ENCODE measurements at regions not wholly inside any gene's neighbourhood (a gene's known extent, or its start where the extent isn't known, plus 50 kb on each side); places are given as distances from the start of the nearest gene placed in this dataset.

DNA sequence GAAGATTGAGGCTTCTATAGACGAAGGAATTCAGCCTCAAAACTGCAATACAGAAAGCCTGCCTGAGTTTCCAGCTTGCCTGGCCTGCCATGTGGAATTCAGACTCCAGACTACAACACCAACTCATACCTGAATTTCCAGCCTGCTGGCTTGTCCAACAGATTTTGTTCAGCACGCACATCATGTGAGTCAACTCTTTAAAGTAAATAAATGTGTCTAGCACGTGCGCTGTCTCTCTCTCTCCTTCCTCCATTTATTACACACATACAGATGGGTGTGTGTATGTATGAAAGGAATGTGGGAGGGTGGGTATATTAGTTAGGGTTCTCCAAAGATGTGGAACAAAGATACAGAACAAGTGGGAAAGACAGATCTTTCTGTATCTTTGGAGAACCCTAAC lies 82.4 kb upstream of the TAS2R1 start:
- H3K36me3 ChIP-seq (ENCODE audit: control insufficient read depth, insufficient read depth, low read length, severe bottlenecking) = no peaks in the 10 kb centered on the region
- H3K4me3 ChIP-seq (ENCODE audit: low read length) = no peak overlapping the region
- no peak overlapping the region for H3K9ac ChIP-seq (ENCODE audit: low read length)
- H3K9me3 ChIP-seq (ENCODE audit: control insufficient read depth, low read length) = no peaks in the 10 kb centered on the region
- H3K27me3 ChIP-seq (replicated peaks; ENCODE audit: control insufficient read depth, insufficient read depth, low read length) = peaks cover 19% of the 10 kb centered on the region
- peak; percentile 63 for DNase-seq (ENCODE audit: low read depth)
- H3K4me1 ChIP-seq (ENCODE audit: control insufficient read depth, insufficient read depth, low read length) = no peaks in the 10 kb centered on the region

DNA sequence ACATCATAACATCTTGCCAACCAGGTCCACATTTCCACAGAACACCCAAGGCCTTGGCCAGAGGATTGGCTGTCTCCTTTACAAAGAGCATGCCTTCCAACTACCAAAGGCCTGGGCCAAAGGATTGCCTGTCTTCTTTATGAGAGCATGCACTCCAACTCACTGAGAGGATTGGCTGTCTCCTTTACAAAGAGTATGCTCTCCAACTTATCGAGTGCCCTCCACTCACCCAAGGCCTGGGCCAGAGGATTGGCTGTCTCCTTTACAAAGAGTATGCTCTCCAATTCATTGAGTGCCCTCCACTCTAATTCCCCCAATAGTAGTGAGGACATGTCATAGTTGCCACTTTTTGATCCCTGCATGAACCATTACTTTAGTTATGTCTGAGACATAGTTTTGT lies 79.9 kb upstream of the TAS2R1 start:
- Histone ChIP-seq H3K36me3 (ENCODE audit: control insufficient read depth, insufficient read depth, low read length, severe bottlenecking) (no peaks in the 10 kb centered on the region), H3K9me3 (ENCODE audit: control insufficient read depth, low read length) (no peaks in the 10 kb centered on the region), H3K4me1 (ENCODE audit: control insufficient read depth, insufficient read depth, low read length) (no peaks in the 10 kb centered on the region), H3K9ac (ENCODE audit: low read length) (no peak overlapping the region), H3K4me3 (ENCODE audit: low read length) (no peak overlapping the region), H3K27me3 (replicated peaks; ENCODE audit: control insufficient read depth, insufficient read depth, low read length) (peaks cover 23% of the 10 kb centered on the region)
- no peak for DNase-seq (ENCODE audit: low read depth)

DNA sequence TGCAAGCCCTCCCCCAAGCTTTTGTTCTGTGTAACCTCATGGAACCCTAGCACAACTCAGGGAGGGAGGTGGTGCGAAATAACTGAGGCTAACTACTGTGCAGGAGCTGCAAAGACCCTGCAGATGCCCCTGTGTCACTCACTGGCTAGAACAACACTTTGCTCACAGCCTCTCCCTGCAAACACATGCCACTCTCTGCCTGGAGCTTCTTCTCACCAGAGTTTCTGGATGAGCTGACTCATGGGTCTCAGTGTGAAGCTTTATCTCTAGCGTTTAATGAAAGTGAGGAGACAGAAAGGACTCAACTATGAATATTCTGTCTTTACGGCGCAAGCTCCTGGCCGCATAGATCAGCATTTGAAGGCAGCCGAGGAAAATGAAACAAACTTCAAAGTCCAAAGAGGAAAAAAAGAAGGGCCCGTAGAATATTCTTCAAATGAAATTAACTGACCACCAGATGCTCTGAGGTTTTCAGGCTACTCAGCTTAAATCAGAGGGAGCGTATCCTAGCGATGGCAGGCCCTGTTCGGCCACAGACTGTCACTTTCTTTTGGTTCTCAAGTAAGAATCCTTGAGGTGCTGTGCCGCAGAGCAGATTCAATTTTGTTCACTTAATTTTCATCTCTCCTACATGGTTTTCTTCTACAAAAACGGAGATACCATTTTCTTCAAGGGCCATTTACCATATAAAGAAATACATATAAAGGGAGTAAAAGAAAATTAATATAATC lies 77.7 kb upstream of the TAS2R1 start:
- no peaks in the 10 kb centered on the region for H3K9me3 ChIP-seq (ENCODE audit: control insufficient read depth, low read length)
- no peak overlapping the region for H3K9ac ChIP-seq (ENCODE audit: low read length)
- H3K36me3 ChIP-seq (ENCODE audit: control insufficient read depth, insufficient read depth, low read length, severe bottlenecking) = no peaks in the 10 kb centered on the region
- H3K4me1 ChIP-seq (ENCODE audit: control insufficient read depth, insufficient read depth, low read length) = no peaks in the 10 kb centered on the region
- peaks cover 8% of the 10 kb centered on the region for H3K27me3 ChIP-seq (replicated peaks; ENCODE audit: control insufficient read depth, insufficient read depth, low read length)
- no peak for DNase-seq (ENCODE audit: low read depth)
- H3K4me3 ChIP-seq (ENCODE audit: low read length) = no peak overlapping the region

DNA sequence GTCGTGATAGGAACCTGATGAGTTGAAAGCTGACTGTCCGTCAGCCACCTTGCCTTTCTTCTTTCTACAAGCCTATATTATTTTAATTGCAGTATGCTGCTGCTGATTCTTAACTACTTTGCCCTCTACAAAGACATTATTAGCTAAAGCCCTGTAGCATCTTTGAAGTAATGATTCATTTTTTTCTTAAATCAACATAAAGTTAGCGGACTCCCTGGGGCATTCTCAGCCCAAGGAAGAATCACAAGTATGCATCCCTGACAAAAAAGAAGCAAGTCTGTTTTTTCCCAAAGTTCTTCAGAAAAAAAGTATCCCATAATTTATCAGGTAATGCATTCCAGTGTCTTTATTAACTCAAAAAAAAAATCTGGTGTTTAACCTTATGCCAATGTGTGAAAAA lies 69.5 kb upstream of the TAS2R1 start:
- DNase-seq (ENCODE audit: low read depth) = peak; percentile 51
- Histone ChIP-seq H3K4me3 (ENCODE audit: low read length) (no peak overlapping the region), H3K27me3 (replicated peaks; ENCODE audit: control insufficient read depth, insufficient read depth, low read length) (no peaks in the 10 kb centered on the region), H3K9me3 (ENCODE audit: control insufficient read depth, low read length) (no peaks in the 10 kb centered on the region), H3K36me3 (ENCODE audit: control insufficient read depth, insufficient read depth, low read length, severe bottlenecking) (no peaks in the 10 kb centered on the region), H3K4me1 (ENCODE audit: control insufficient read depth, insufficient read depth, low read length) (no peaks in the 10 kb centered on the region), H3K9ac (ENCODE audit: low read length) (no peak overlapping the region)

DNA sequence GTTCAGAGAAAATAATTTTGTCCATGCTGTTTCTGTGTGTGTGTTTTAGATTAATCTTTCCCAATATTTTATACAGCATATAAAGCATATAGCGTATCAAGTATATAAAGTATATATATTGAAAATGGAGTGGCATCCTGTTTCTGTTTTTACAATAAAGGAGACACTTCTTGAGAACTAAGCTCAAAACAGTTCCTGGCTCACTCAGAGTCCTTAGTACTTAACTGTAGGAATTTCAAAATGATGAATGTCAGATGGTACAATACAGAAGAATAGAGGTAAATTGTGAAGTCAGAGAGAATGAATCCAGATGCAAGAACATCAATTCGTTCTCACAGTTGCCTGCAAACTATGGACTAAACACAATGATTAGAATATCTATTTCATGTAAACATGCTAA lies 68.7 kb upstream of the TAS2R1 start:
- Histone ChIP-seq H3K4me3 (ENCODE audit: low read length) (no peak overlapping the region), H3K36me3 (ENCODE audit: control insufficient read depth, insufficient read depth, low read length, severe bottlenecking) (no peaks in the 10 kb centered on the region), H3K9me3 (ENCODE audit: control insufficient read depth, low read length) (no peaks in the 10 kb centered on the region), H3K9ac (ENCODE audit: low read length) (no peak overlapping the region), H3K4me1 (ENCODE audit: control insufficient read depth, insufficient read depth, low read length) (no peaks in the 10 kb centered on the region), H3K27me3 (replicated peaks; ENCODE audit: control insufficient read depth, insufficient read depth, low read length) (no peaks in the 10 kb centered on the region)
- peak; percentile 57 for DNase-seq (ENCODE audit: low read depth)

DNA sequence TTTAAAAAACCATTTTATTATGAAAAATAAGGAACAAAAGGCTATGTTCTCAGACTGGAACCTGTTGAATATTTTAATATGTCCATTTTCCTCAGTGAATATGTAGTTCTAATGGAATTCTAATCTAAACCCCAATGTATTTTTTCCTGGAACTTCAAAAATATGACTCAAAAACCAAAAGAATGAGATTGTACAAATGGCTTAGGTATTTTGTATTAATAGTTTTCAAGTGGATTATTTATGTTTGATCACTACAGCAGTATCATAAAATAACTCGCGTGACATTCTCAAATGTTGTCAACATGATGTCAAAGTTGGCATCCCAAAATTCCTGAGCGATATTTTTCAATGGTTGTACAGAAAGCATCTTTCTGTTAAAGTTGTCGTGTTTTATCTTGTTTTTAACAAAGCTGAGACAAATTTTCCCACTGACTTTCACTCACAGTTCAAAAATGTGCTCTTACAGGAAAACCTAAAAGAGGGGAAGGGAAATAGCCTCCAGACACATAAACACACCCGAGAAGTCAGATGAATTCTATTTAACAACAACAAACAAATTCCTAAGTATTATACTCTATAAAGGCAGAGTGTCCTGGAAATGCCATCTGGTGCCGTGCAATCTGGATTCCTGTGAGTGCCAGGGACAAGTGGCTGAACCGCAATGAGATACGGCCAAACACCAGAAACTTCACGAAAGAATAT lies 68.1 kb upstream of the TAS2R1 start:
- Histone ChIP-seq H3K4me3 (ENCODE audit: low read length) (no peak overlapping the region), H3K9me3 (ENCODE audit: control insufficient read depth, low read length) (no peaks in the 10 kb centered on the region), H3K4me1 (ENCODE audit: control insufficient read depth, insufficient read depth, low read length) (no peaks in the 10 kb centered on the region), H3K27me3 (replicated peaks; ENCODE audit: control insufficient read depth, insufficient read depth, low read length) (no peaks in the 10 kb centered on the region), H3K36me3 (ENCODE audit: control insufficient read depth, insufficient read depth, low read length, severe bottlenecking) (no peaks in the 10 kb centered on the region), H3K9ac (ENCODE audit: low read length) (no peak overlapping the region)
- DNase-seq (ENCODE audit: low read depth) = peak; percentile 78

DNA sequence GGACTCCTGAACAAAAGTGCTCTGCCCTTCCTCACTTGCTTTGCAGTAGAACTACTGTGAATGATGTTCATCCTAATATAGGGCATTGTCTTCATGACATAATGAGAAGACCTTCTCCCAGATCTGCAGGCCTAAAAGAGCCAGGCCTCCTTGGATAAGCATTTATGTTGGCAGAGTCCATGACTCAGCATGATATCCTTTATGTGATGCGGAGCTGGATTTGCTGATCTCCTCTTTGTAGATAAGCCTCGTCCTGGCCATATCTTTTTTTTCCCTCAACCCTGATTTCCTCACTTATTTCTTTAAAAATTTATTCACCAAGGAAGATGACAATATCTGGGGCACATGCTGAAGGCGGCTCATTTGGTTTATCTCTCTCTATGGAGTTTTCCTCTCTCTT lies 62.4 kb upstream of the TAS2R1 start:
- Histone ChIP-seq H3K4me3 (ENCODE audit: low read length) (no peak overlapping the region), H3K9ac (ENCODE audit: low read length) (no peak overlapping the region), H3K4me1 (ENCODE audit: control insufficient read depth, insufficient read depth, low read length) (no peaks in the 10 kb centered on the region), H3K36me3 (ENCODE audit: control insufficient read depth, insufficient read depth, low read length, severe bottlenecking) (no peaks in the 10 kb centered on the region), H3K9me3 (ENCODE audit: control insufficient read depth, low read length) (no peaks in the 10 kb centered on the region), H3K27me3 (replicated peaks; ENCODE audit: control insufficient read depth, insufficient read depth, low read length) (no peaks in the 10 kb centered on the region)
- no peak for DNase-seq (ENCODE audit: low read depth)

DNA sequence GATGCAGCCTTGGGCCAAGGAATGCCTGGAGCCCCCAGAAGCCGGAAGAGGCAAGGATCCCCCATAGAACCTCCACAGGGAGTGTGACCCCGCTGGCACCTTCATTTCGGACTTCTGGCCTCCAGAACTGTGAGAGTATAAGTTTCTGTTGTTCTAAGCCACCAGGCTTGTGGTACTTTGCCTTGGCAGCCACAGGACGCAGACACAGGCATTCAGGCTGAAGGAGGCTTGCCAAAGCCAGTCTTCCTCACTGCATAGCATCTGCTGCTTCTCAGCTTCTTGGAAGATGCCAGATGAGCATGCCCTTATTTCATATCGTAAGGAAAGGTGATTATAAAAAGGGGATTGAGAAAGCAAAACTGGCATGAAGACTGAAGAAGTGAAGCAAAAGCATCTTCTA lies 61.1 kb upstream of the TAS2R1 start:
- no peak for DNase-seq (ENCODE audit: low read depth)
- Histone ChIP-seq H3K4me1 (ENCODE audit: control insufficient read depth, insufficient read depth, low read length) (no peaks in the 10 kb centered on the region), H3K9ac (ENCODE audit: low read length) (no peak overlapping the region), H3K4me3 (ENCODE audit: low read length) (no peak overlapping the region), H3K9me3 (ENCODE audit: control insufficient read depth, low read length) (no peaks in the 10 kb centered on the region), H3K27me3 (replicated peaks; ENCODE audit: control insufficient read depth, insufficient read depth, low read length) (no peaks in the 10 kb centered on the region), H3K36me3 (ENCODE audit: control insufficient read depth, insufficient read depth, low read length, severe bottlenecking) (no peaks in the 10 kb centered on the region)

DNA sequence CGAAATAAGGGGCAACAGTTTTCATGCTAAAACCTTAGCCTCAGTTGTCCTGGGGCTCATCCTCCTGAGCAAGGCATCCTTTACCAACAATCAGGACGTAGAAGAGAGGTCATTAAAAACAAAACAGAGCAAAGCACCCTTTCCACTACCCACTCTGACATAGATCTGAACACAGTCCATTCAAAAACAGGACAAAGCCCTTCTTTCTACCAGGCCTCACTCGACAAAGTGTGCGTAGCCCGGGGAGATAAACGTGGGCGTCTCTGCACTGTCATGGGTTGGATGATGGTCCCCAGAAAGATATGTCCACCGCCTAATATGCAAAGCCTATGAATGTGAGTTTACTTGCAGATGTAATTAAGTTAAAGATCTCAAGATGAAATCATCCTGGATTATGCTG lies 60.6 kb upstream of the TAS2R1 start:
- Histone ChIP-seq H3K9ac (ENCODE audit: low read length) (no peak overlapping the region), H3K9me3 (ENCODE audit: control insufficient read depth, low read length) (no peaks in the 10 kb centered on the region), H3K27me3 (replicated peaks; ENCODE audit: control insufficient read depth, insufficient read depth, low read length) (no peaks in the 10 kb centered on the region), H3K36me3 (ENCODE audit: control insufficient read depth, insufficient read depth, low read length, severe bottlenecking) (no peaks in the 10 kb centered on the region), H3K4me1 (ENCODE audit: control insufficient read depth, insufficient read depth, low read length) (no peaks in the 10 kb centered on the region), H3K4me3 (ENCODE audit: low read length) (no peak overlapping the region)
- DNase-seq (ENCODE audit: low read depth) = no peak

DNA sequence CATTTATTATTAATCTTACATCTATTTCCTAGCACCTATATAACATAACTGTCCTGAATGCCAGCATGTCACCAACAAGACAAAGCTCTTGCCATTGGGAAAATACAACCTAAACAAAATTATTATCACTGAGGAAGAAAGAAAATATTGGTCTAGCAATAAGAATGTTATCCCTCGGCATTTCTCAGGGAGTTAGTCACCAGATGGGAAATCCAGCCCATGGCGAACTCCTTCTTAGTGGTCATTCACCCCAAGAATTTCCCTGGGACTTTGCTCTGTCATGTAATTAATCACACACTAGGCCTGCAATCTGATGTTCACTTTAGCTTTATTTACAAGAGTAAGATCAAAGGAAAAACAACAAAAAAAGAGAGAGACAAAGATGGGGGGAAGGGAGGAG lies 56.1 kb upstream of the TAS2R1 start:
- Histone ChIP-seq H3K9ac (ENCODE audit: low read length) (no peak overlapping the region), H3K27me3 (replicated peaks; ENCODE audit: control insufficient read depth, insufficient read depth, low read length) (no peaks in the 10 kb centered on the region), H3K4me1 (ENCODE audit: control insufficient read depth, insufficient read depth, low read length) (no peaks in the 10 kb centered on the region), H3K9me3 (ENCODE audit: control insufficient read depth, low read length) (no peaks in the 10 kb centered on the region), H3K36me3 (ENCODE audit: control insufficient read depth, insufficient read depth, low read length, severe bottlenecking) (no peaks in the 10 kb centered on the region), H3K4me3 (ENCODE audit: low read length) (no peak overlapping the region)
- DNase-seq (ENCODE audit: low read depth) = peak; percentile 67

DNA sequence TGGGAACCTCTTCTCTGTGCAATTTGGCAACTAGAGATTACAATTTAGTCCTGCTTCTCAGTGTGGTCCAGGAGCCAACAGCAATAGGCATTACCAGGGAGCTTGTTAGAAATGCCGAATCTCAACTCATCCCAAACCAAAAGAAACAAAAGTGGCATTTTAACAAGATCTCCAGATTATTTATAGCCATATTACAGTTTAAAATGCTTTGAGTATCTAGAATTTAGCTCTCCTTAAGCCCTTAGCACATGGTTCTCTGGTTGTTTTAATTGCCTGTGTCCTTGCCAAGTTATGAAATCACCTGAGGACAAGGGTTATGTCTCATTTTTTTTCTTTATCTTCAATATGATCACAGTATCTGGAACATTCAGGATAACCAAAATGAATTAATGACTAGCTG lies 51.6 kb upstream of the TAS2R1 start:
- Histone ChIP-seq H3K4me3 (ENCODE audit: low read length) (no peak overlapping the region), H3K27me3 (replicated peaks; ENCODE audit: control insufficient read depth, insufficient read depth, low read length) (no peaks in the 10 kb centered on the region), H3K9me3 (ENCODE audit: control insufficient read depth, low read length) (no peaks in the 10 kb centered on the region), H3K9ac (ENCODE audit: low read length) (no peak overlapping the region), H3K36me3 (ENCODE audit: control insufficient read depth, insufficient read depth, low read length, severe bottlenecking) (no peaks in the 10 kb centered on the region), H3K4me1 (ENCODE audit: control insufficient read depth, insufficient read depth, low read length) (no peaks in the 10 kb centered on the region)
- DNase-seq (ENCODE audit: low read depth) = no peak
